NCI-H1436 treated with DMSO at 0.1 percent for 48 hours (cell line): ENCODE measurements at regions not wholly inside any gene's neighbourhood (a gene's known extent, or its start where the extent isn't known, plus 50 kb on each side); places are given as distances from the start of the nearest gene placed in this dataset.

Source experiments
- DNase-seq: peaks from one replicate; lab custom pipeline; 2025; lab: John Stamatoyannopoulos, UW

GRCh38 chr1:14304381-14304865, 294.1 kb upstream of the KAZN start:
- no peak for DNase-seq

GRCh38 chr1:14308460-14308859, 290.0 kb upstream of the KAZN start:
- no peak for DNase-seq

GRCh38 chr1:14309984-14310383, 288.5 kb upstream of the KAZN start:
- DNase-seq = no peak

- DNase-seq = no peak
These were observed 288.0 kb upstream of the KAZN start for GRCh38 chr1:14310476-14310875.

- DNase-seq = no peak
These were observed 284.6 kb upstream of the KAZN start for GRCh38 chr1:14313731-14314431.

- no peak for DNase-seq
These were observed 279.7 kb upstream of the KAZN start for GRCh38 chr1:14318830-14319229.

GRCh38 chr1:14320518-14320917, 278.0 kb upstream of the KAZN start:
- no peak for DNase-seq

- no peak for DNase-seq
These were observed 277.5 kb upstream of the KAZN start for GRCh38 chr1:14320986-14321385.

GRCh38 chr1:14321422-14321821, 277.1 kb upstream of the KAZN start:
- no peak for DNase-seq

GRCh38 chr1:14323568-14324247, 274.8 kb upstream of the KAZN start:
- DNase-seq = no peak

- no peak for DNase-seq
These were observed 274.2 kb upstream of the KAZN start for GRCh38 chr1:14324248-14324630.

GRCh38 chr1:14326857-14327256, 271.6 kb upstream of the KAZN start:
- no peak for DNase-seq

- DNase-seq = no peak
These were observed 269.8 kb upstream of the KAZN start for GRCh38 chr1:14328685-14329084.

GRCh38 chr1:14332158-14332557, 266.3 kb upstream of the KAZN start:
- no peak for DNase-seq

- no peak for DNase-seq
These were observed 263.9 kb upstream of the KAZN start for GRCh38 chr1:14334336-14335176.

- no peak for DNase-seq
These were observed 260.0 kb upstream of the KAZN start for GRCh38 chr1:14338509-14338908.

GRCh38 chr1:14339288-14339687, 259.2 kb upstream of the KAZN start:
- DNase-seq = no peak

- DNase-seq = no peak
These were observed 258.3 kb upstream of the KAZN start for GRCh38 chr1:14340002-14340785.

GRCh38 chr1:14341147-14341546, 257.3 kb upstream of the KAZN start:
- no peak for DNase-seq

- DNase-seq = no peak
These were observed 252.4 kb upstream of the KAZN start for GRCh38 chr1:14345946-14346550.

- DNase-seq = no peak
These were observed 251.3 kb upstream of the KAZN start for GRCh38 chr1:14347186-14347585.

GRCh38 chr1:14347776-14348175, 250.7 kb upstream of the KAZN start:
- no peak for DNase-seq
